Neutrophil (primary cell): ENCODE measurements at regions not wholly inside any gene's neighbourhood (a gene's known extent, or its start where the extent isn't known, plus 50 kb on each side); places are given as distances from the start of the nearest gene placed in this dataset.

Source experiments
- H3K27ac ChIP-seq: fragments of 200-600 bp; sonication (generic); 2 replicates; pipeline ENCODE4 v1.5.1; 2016; ENCODE audit warnings: mild to moderate bottlenecking, moderate library complexity
- H3K27me3 ChIP-seq: fragments of 200-600 bp; sonication (generic); 2 replicates; pipeline ENCODE4 v1.6.0; 2016; ENCODE audit warnings: mild to moderate bottlenecking
- H3K36me3 ChIP-seq: fragments of 200-600 bp; sonication (generic); 2 replicates; pipeline ENCODE4 v1.5.1; 2017
- H3K4me1 ChIP-seq, 2 experiments: fragments of 200-600 bp in 1 of 2; sonication (generic) in 1 of 2; 1 replicate in 1 of 2; 2 replicates in 1 of 2; pipeline versions ENCODE4 v1.5.1 to v1.6.1; 2013 to 2016; ENCODE audit warnings: low read depth in 1 of 2, low read length in 1 of 2, mild to moderate bottlenecking in 1 of 2, moderate library complexity in 1 of 2; ENCODE audit not compliant: control insufficient read depth in 1 of 2, insufficient read depth in 1 of 2
- H3K4me3 ChIP-seq, 2 experiments: fragments of 200-600 bp in 1 of 2; sonication (generic) in 1 of 2; 1 replicate in 1 of 2; 2 replicates in 1 of 2; pipeline ENCODE4 v1.5.1; 2013 to 2016; ENCODE audit warnings: low read depth in 1 of 2, low read length in 1 of 2, mild to moderate bottlenecking in 1 of 2, moderate library complexity in 1 of 2
- H3K9me3 ChIP-seq: fragments of 200-600 bp; sonication (generic); 2 replicates; pipeline ENCODE4 v1.5.1; 2016
- CTCF ChIP-seq: fragments of 200-600 bp; sonication (generic); IDR thresholded peaks from 2 replicates; pipeline ENCODE4 v1.5.1; 2016; ENCODE audit warnings: antibody characterized with exemption

- no peaks in the 10 kb centered on the region for H3K9me3 ChIP-seq
- no peaks in the 10 kb centered on the region for H3K27me3 ChIP-seq
- H3K36me3 ChIP-seq = no peaks in the 10 kb centered on the region
- H3K4me3 ChIP-seq = no peak overlapping the region
- no peak overlapping the region for H3K27ac ChIP-seq
- peaks cover 12 to 24% of the 10 kb centered on the region in 2 experiments for H3K4me1 ChIP-seq
- no peak for TF ChIP-seq CTCF
Observed at GRCh38 chr21:29407571-29407970, 108.8 kb downstream of the BACH1 start.

GRCh38 chr21:29413683-29414082, 115.0 kb downstream of the BACH1 start:
- Histone ChIP-seq H3K27me3 (no peaks in the 10 kb centered on the region), H3K27ac (no peak overlapping the region)
- TF ChIP-seq CTCF = no peak

GRCh38 chr21:29416268-29416667, 117.5 kb downstream of the BACH1 start:
- H3K4me3 ChIP-seq = no peak overlapping the region
- no peaks in the 10 kb centered on the region for H3K9me3 ChIP-seq
- no peaks in the 10 kb centered on the region for H3K27me3 ChIP-seq
- H3K36me3 ChIP-seq = no peaks in the 10 kb centered on the region
- TF ChIP-seq CTCF = no peak
- H3K27ac ChIP-seq = no peak overlapping the region
- H3K4me1 ChIP-seq = no peaks in the 10 kb centered on the region

More at GRCh38 chr21:29413683-29414082, 115.0 kb downstream of the BACH1 start:
- no peaks in the 10 kb centered on the region for H3K9me3 ChIP-seq
- no peak overlapping the region for H3K4me3 ChIP-seq
- no peaks in the 10 kb centered on the region for H3K4me1 ChIP-seq
- no peaks in the 10 kb centered on the region for H3K36me3 ChIP-seq

GRCh38 chr21:29418813-29419212, 120.1 kb downstream of the BACH1 start:
- Histone ChIP-seq H3K36me3 (no peaks in the 10 kb centered on the region), H3K4me3 (no peak overlapping the region), H3K9me3 (no peaks in the 10 kb centered on the region), H3K27me3 (no peaks in the 10 kb centered on the region), H3K4me1 (no peaks in the 10 kb centered on the region), H3K27ac (no peak overlapping the region)
- no peak for TF ChIP-seq CTCF

GRCh38 chr21:29419422-29419821, 120.7 kb downstream of the BACH1 start:
- H3K4me1 ChIP-seq = no peaks in the 10 kb centered on the region
- no peak for TF ChIP-seq CTCF
- no peaks in the 10 kb centered on the region for H3K9me3 ChIP-seq
- no peak overlapping the region for H3K27ac ChIP-seq
- no peaks in the 10 kb centered on the region for H3K27me3 ChIP-seq
- H3K36me3 ChIP-seq = no peaks in the 10 kb centered on the region
- no peak overlapping the region for H3K4me3 ChIP-seq
